Heart right ventricle (tissue), 16 donors: ENCODE measurements at regions not wholly inside any gene's neighbourhood (a gene's known extent, or its start where the extent isn't known, plus 50 kb on each side); places are given as distances from the start of the nearest gene placed in this dataset.

Experiments
- ATAC-seq, 8 donors: fragments of 200-7000 bp; cut with Tn5 transposase; one replicate each; pipeline ENCODE4 v1.9.1; 2020; ENCODE audit warnings: mild to moderate bottlenecking in 8 of 8, moderate library complexity in 8 of 8, moderate number of reproducible peaks in 1 of 8
- DNase-seq, 2 donors: peaks; one replicate each; pipeline ENCODE4 v3.0.0-alpha.2; 2020
- H3K27ac ChIP-seq, 10 donors: fragments of 200-600 bp; sonication (generic) in 2 of 10; one replicate each; pipeline versions ENCODE4 v1.5.0 to v1.8.0; 2020 to 2022; ENCODE audit warnings: mild to moderate bottlenecking in 3 of 10
- H3K27me3 ChIP-seq, 7 donors: fragments of 200-600 bp; one replicate each; pipeline ENCODE4 v1.8.0; 2021 to 2022; ENCODE audit warnings: mild to moderate bottlenecking in 2 of 7
- H3K36me3 ChIP-seq, 9 donors: fragments of 200-600 bp; sonication (generic) in 1 of 9; one replicate each; pipeline versions ENCODE4 v1.5.0 to v1.8.0; 2020 to 2022; ENCODE audit warnings: mild to moderate bottlenecking in 2 of 9
- H3K4me1 ChIP-seq, 9 donors: fragments of 200-600 bp; sonication (generic) in 1 of 9; one replicate each; pipeline versions ENCODE4 v1.5.0 to v1.8.0; 2020 to 2022; ENCODE audit warnings: mild to moderate bottlenecking in 4 of 9
- H3K4me3 ChIP-seq, 10 donors: fragments of 200-600 bp; sonication (generic) in 2 of 10; one replicate each; pipeline versions ENCODE4 v1.5.0 to v1.8.0; 2020 to 2022; ENCODE audit warnings: mild to moderate bottlenecking in 7 of 10, moderate library complexity in 2 of 10
- H3K9me3 ChIP-seq, 11 donors: fragments of 200-600 bp in 10 of 11; sonication (generic) in 2 of 11; one replicate each; pipeline versions ENCODE4 v1.5.0 to v1.8.0; 2013 to 2022; ENCODE audit warnings: mild to moderate bottlenecking in 2 of 11, control low read depth in 1 of 11, moderate library complexity in 1 of 11
- CTCF ChIP-seq, 9 donors: fragments of 200-600 bp; sonication (generic) in 2 of 9; IDR thresholded peaks; one replicate each; pipeline versions ENCODE4 v1.5.0 to v1.8.0; 2021 to 2022; ENCODE audit warnings: antibody characterized with exemption in 9 of 9, mild to moderate bottlenecking in 5 of 9, moderate library complexity in 1 of 9
- WGBS, 2 donors: extraction: QIAGEN DNeasy Blood & Tissue Kit; methylation state at CpG; one replicate each; pipeline ENCODE4 v1.1.7; 2013; ENCODE audit warnings: inconsistent platforms in 1 of 2; 5-methylcytosine and 5-hydroxymethylcytosine counted together
- intact Hi-C, 10 donors: fragments of 100-400 bp; cut with DNase I; formaldehyde crosslinking; loops; one replicate each; pipeline versions ENCODE4 v1.11.1 to v1.14.2; 2022
- donor health status: Arrhythmogenic right ventricular cardiomyopathy.
- donor health status: ischemic (EF 13 %, LVEDD 7.1; RV severe dilation, severe dysfunction).
- donor health status: healthy with polysubstance abuse.
- donor health status: DM: no; HTN: yes; CAD: no.
- donor health status: DM: no; HTN: no; CAD: no.
- donor health status: ischemic (EF 25% LVEDD 6.9; RV normal size, moderate dysfunction).
- donor health status: ischemic (EF 25% LVEDD 5.7; RV mildly dilated, moderate dysfunction).
- donor health status: healthy.
- donor health status: DM: yes; HTN: yes; CAD: no.
- donor health status: Ischemic cardiomyopathy.
- donor health status: ischemic (EF 35%, LVEDD 5.7; RV mildly dilated, moderate dysfunction).
- donor health status: nonischemic (EF 11% LVEDD 7.7; RV severe dilation, severe dysfunction).
- donor health status: DM: yes; HTN: yes; CAD: no.
- donor health status: PGD.
- donor health status: ischemic (EF 29% LVEDD 5.4; RV normal size, mild dysfunction).
- donor health status: nonischemic (EF 23%, LVEDD 6.1; RV moderate dilation, normal function).

- Histone ChIP-seq H3K27me3 (no peaks in the 10 kb centered on the region), H3K27ac (no peak overlapping the region), H3K36me3 (no peaks in the 10 kb centered on the region), H3K9me3 (no peaks in the 10 kb centered on the region), H3K4me3 (no peak overlapping the region), H3K4me1 (peaks cover 0 to 18% (median 8%) of the 10 kb centered on the region in 9 donors)
- WGBS, 2 donors = 88 to 95% methylated on average over 1 of the region's 1 CpG
- intact Hi-C loops = no loop called here
- no peak for ATAC-seq
- no peak for TF ChIP-seq CTCF (IDR thresholded peaks at IDR 0.05)
- no peak for DNase-seq
Observed at GRCh38 chr3:72017311-72017710, 232.4 kb upstream of the PROK2 start.

GRCh38 chr3:72015463-72015862 is 230.5 kb upstream of the PROK2 start:
- ATAC-seq = no peak
- no peak for DNase-seq
- 91 to 96% methylated on average over 6 of the region's 6 CpGs for WGBS, 2 donors
- Histone ChIP-seq H3K9me3 (no peaks in the 10 kb centered on the region), H3K27ac (no peak overlapping the region), H3K4me3 (no peak overlapping the region), H3K36me3 (no peaks in the 10 kb centered on the region), H3K27me3 (peaks cover 0 to 4% (median 0%) of the 10 kb centered on the region in 7 donors), H3K4me1 (peaks cover 0 to 18% (median 8%) of the 10 kb centered on the region in 9 donors)
- TF ChIP-seq CTCF (IDR thresholded peaks at IDR 0.05) = no peak
- intact Hi-C loops = no loop called here

GRCh38 chr3:72013084-72013483 is 228.1 kb upstream of the PROK2 start:
- no peak for TF ChIP-seq CTCF (IDR thresholded peaks at IDR 0.05)
- Histone ChIP-seq H3K27ac (no peak overlapping the region), H3K36me3 (no peaks in the 10 kb centered on the region), H3K9me3 (no peaks in the 10 kb centered on the region), H3K27me3 (peaks cover 0 to 8% (median 0%) of the 10 kb centered on the region in 7 donors), H3K4me1 (peaks cover 0 to 26% (median 3%) of the 10 kb centered on the region in 9 donors), H3K4me3 (no peak overlapping the region)
- no peak for DNase-seq
- WGBS, 2 donors = 76 to 82% methylated on average over 5 of the region's 5 CpGs
- intact Hi-C loops = no loop called here
- ATAC-seq = no peak

GRCh38 chr3:72012363-72012762 is 227.4 kb upstream of the PROK2 start:
- Histone ChIP-seq H3K9me3 (no peaks in the 10 kb centered on the region), H3K4me3 (no peak overlapping the region), H3K4me1 (peaks cover 0 to 27% (median 0%) of the 10 kb centered on the region in 9 donors), H3K27ac (no peak overlapping the region), H3K36me3 (no peaks in the 10 kb centered on the region), H3K27me3 (peaks cover 0 to 9% (median 0%) of the 10 kb centered on the region in 7 donors)
- ATAC-seq = no peak
- 90 to 93% methylated on average over 5 of the region's 5 CpGs for WGBS, 2 donors
- intact Hi-C loops = no loop called here
- TF ChIP-seq CTCF (IDR thresholded peaks at IDR 0.05) = no peak
- DNase-seq = no peak
